Activated CD8-positive, alpha-beta T cell treated with anti-CD3 and anti-CD28 coated beads for 36 hours (primary cell): ENCODE measurements at regions not wholly inside any gene's neighbourhood (a gene's known extent, or its start where the extent isn't known, plus 50 kb on each side); places are given as distances from the start of the nearest gene placed in this dataset.

Source experiments
- ATAC-seq: fragments of 200-7000 bp; cut with Tn5 transposase; one replicate; pipeline ENCODE4 v1.10.0; 2021; ENCODE audit warnings: mild to moderate bottlenecking, moderate library complexity
- CTCF ChIA-PET: fragments of 350-600 bp; sonication (Branson Sonifier 250); formaldehyde crosslinking; loops from one replicate; lab custom pipeline; 2021; ENCODE audit warnings: antibody characterized with exemption; lab: Charles Lee
- POLR2A ChIA-PET: fragments of 350-600 bp; sonication (Branson Sonifier 250); formaldehyde crosslinking; loops from one replicate; lab custom pipeline; 2021; ENCODE audit warnings: antibody characterized with exemption; lab: Charles Lee
- DNase-seq: peaks from one replicate; pipeline ENCODE4 v3.0.0-alpha.2; 2020
- H3K27ac Mint-ChIP-seq: one replicate; pipeline ENCODE4 v1.8.0; 2021; ENCODE audit warnings: mild to moderate bottlenecking, mixed read lengths
- H3K27me3 Mint-ChIP-seq: one replicate; pipeline ENCODE4 v1.8.0; 2021; ENCODE audit warnings: mixed read lengths
- H3K36me3 Mint-ChIP-seq: one replicate; pipeline ENCODE4 v1.8.0; 2021; ENCODE audit warnings: low read depth, mixed read lengths
- H3K4me1 Mint-ChIP-seq: one replicate; pipeline ENCODE4 v1.8.0; 2021; ENCODE audit warnings: low read depth, mixed read lengths
- H3K4me3 Mint-ChIP-seq: one replicate; pipeline ENCODE4 v1.8.0; 2021; ENCODE audit warnings: mild to moderate bottlenecking, moderate library complexity, mixed read lengths
- H3K9me3 Mint-ChIP-seq: one replicate; pipeline ENCODE4 v1.8.0; 2021; ENCODE audit warnings: mixed read lengths
- intact Hi-C: fragments of 100-400 bp; cut with micrococcal nuclease; formaldehyde crosslinking; loops from one replicate; pipeline ENCODE4 v1.10.0; 2022
- TF ChIP-seq, protein P1 (sequence below): fragments of 200-600 bp; IDR thresholded peaks from one replicate; pipeline ENCODE4 v1.8.0; 2022; ENCODE audit warnings: antibody characterized with exemption, mild to moderate bottlenecking

DNA sequence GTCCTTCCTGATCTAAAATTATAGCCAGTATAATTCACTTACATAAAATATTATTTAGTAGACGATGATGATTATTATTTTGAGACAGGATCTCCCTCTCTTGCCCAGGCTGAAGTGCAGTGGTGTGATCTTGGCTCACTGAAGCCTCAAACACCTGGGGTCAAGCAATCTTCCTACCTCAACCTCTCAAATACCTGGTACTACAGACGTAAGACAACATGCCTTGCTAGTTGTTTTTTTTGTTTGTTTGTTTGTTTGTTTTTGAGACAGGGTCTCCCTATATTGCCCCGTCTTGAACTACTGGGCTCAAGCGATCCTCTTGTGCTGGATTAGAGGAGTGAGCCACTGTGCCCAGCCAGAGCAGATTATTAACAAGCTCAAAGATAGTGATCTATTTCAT, 399.1 kb upstream of the ZNF804A start:
- Mint-ChIP-seq H3K36me3 (no peaks in the 10 kb centered on the region), H3K4me1 (no peaks in the 10 kb centered on the region), H3K27me3 (no peaks in the 10 kb centered on the region), H3K4me3 (no peak overlapping the region), H3K27ac (no peak overlapping the region), H3K9me3 (peaks cover 3% of the 10 kb centered on the region)
- POLR2A ChIA-PET = no interaction called here
- intact Hi-C loops = no loop called here
- DNase-seq (no peak), ATAC-seq (no peak)
- CTCF ChIA-PET = no interaction called here
- TF ChIP-seq, protein P1, sequence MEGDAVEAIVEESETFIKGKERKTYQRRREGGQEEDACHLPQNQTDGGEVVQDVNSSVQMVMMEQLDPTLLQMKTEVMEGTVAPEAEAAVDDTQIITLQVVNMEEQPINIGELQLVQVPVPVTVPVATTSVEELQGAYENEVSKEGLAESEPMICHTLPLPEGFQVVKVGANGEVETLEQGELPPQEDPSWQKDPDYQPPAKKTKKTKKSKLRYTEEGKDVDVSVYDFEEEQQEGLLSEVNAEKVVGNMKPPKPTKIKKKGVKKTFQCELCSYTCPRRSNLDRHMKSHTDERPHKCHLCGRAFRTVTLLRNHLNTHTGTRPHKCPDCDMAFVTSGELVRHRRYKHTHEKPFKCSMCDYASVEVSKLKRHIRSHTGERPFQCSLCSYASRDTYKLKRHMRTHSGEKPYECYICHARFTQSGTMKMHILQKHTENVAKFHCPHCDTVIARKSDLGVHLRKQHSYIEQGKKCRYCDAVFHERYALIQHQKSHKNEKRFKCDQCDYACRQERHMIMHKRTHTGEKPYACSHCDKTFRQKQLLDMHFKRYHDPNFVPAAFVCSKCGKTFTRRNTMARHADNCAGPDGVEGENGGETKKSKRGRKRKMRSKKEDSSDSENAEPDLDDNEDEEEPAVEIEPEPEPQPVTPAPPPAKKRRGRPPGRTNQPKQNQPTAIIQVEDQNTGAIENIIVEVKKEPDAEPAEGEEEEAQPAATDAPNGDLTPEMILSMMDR = no peak

DNA sequence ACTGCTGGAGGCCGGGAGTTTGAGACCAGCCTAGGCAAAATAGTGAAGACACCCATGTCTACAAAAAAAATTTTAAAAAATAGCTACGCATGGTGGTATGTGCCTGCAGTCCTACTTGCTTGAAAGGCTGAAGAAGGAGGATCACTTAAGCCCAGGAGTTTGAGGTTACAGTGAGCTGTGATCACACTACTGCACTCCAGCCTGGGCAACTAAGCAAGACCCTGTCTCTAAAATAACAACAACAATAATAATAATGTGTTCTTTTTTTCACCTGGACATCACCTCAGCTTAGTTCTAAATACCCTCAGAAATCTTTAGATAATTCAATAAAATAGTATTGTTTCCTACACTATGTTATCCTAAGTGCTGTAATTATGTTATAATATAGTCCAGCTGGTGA, 397.1 kb upstream of the ZNF804A start:
- H3K9me3 Mint-ChIP-seq = peaks cover 3% of the 10 kb centered on the region
- TF ChIP-seq, protein P1 = no peak
- DNase-seq (no peak), ATAC-seq (no peak)
- no peaks in the 10 kb centered on the region for H3K4me1 Mint-ChIP-seq
- no peaks in the 10 kb centered on the region for H3K36me3 Mint-ChIP-seq
- CTCF ChIA-PET = no interaction called here
- intact Hi-C loops = no loop called here
- no peaks in the 10 kb centered on the region for H3K27me3 Mint-ChIP-seq
- H3K27ac Mint-ChIP-seq = no peak overlapping the region
- H3K4me3 Mint-ChIP-seq = no peak overlapping the region
- POLR2A ChIA-PET = no interaction called here

DNA sequence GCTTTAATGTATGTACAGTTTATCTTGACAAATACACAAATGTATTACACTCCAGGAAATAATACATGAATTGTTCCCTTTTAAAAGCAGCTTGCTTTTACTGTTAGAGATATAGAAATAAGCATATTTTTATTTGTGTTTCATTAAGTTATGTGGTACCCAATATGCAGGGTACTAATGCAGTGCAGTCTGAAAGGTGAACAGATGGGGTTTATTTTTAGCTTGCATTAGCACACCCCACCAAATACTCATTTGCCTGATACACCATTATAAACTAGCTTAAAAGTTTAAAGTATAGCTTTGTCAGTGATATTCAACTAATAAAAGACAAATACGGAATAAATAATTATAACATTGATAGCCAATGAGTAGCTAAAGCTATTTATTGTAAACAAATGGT, 394.7 kb upstream of the ZNF804A start:
- intact Hi-C loops = no loop called here
- ATAC-seq (no peak), DNase-seq (no peak)
- Mint-ChIP-seq H3K36me3 (no peaks in the 10 kb centered on the region), H3K27me3 (no peaks in the 10 kb centered on the region), H3K4me1 (no peaks in the 10 kb centered on the region), H3K27ac (no peak overlapping the region), H3K9me3 (peaks cover 3% of the 10 kb centered on the region), H3K4me3 (no peak overlapping the region)
- CTCF ChIA-PET = no interaction called here
- TF ChIP-seq, protein P1 = no peak
- POLR2A ChIA-PET = no interaction called here

DNA sequence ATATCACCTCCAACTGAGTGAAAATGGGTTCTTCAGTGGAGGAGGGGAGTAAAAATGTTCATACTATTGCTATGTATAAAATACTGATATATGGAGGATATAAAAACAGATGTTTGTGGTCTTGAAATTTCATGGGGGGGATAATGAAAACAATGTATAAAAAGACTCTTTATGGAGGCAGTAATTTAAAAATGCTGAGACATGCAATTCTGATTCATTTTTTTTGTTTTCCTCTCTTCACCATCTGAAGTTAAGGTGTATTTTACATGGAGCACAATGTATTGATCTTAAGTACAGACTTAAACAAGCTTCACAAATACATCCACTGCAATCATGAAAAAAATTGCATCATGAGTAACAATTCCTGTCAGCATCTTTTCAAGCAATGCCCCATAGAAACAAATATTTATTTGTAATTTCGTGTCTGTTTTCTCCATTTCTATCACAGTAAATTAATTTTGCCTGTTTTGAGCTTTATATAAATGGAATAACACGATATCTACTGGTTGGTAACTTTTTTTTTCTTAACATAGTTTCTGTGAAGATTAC, 393.2 kb upstream of the ZNF804A start:
- Mint-ChIP-seq H3K27me3 (no peaks in the 10 kb centered on the region), H3K4me3 (no peak overlapping the region), H3K27ac (no peak overlapping the region), H3K9me3 (peaks cover 5% of the 10 kb centered on the region), H3K4me1 (no peaks in the 10 kb centered on the region), H3K36me3 (no peaks in the 10 kb centered on the region)
- ChIA-PET POLR2A (no interaction called here), CTCF (no interaction called here)
- DNase-seq = no peak
- intact Hi-C loops = no loop called here
- TF ChIP-seq, protein P1 = no peak
- no peak for ATAC-seq

DNA sequence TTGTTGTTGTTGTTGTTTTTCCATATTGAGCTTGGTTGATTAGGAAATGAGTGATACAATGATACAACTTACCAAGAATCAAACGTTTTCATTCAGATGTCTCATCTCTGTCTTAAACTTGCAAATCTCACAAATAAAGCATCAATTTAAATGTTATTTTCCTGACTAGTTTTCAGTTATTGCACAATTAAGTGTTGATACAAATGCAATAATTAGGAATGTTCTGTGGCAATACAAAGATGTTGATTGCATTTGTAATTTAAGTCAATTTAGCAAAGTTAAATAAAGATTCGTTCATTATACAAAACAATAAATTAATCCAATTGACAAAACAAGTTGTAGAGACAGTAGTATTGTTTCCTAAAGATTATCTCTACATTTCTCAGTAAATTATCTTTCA, 392.3 kb upstream of the ZNF804A start:
- CTCF ChIA-PET = no interaction called here
- no peak for DNase-seq
- POLR2A ChIA-PET = no interaction called here

More for the DNA sequence above, 392.3 kb upstream of the ZNF804A start:
- Mint-ChIP-seq H3K4me3 (no peak overlapping the region), H3K27me3 (no peaks in the 10 kb centered on the region), H3K4me1 (no peaks in the 10 kb centered on the region), H3K36me3 (no peaks in the 10 kb centered on the region), H3K27ac (no peak overlapping the region), H3K9me3 (peaks cover 5% of the 10 kb centered on the region)
- intact Hi-C loops = no loop called here
- ATAC-seq = no peak
- TF ChIP-seq, protein P1 = no peak
